Dedifferentiated amniotic fluid mesenchymal stem cell (primary cell): ENCODE measurements at regions not wholly inside any gene's neighbourhood (a gene's known extent, or its start where the extent isn't known, plus 50 kb on each side); places are given as distances from the start of the nearest gene placed in this dataset.

Source experiments
- DNase-seq: peaks from one replicate; pipeline ENCODE4 v3.0.0-alpha.2; 2016; ENCODE audit errors: extremely low spot score

DNA sequence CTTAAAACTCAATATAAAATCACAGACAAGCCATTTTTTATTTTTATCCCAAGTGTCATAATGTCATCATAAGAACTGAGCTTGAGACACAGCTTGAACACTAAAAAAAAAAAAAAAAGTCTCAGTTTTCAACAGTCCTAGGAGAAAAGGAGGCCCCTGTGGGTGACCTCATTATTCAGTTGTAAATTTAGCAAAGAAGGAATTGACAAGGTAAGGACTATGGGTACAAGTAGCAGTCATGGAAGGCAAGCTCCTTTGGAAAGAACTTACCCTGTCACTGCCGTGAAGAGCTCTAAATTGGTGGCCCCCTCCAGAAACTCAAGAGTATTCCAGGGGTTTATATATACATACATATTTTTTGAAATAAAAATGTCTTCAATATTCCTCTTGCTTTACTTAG, 864.4 kb upstream of the KCND2 start:
- no peak for DNase-seq

DNA sequence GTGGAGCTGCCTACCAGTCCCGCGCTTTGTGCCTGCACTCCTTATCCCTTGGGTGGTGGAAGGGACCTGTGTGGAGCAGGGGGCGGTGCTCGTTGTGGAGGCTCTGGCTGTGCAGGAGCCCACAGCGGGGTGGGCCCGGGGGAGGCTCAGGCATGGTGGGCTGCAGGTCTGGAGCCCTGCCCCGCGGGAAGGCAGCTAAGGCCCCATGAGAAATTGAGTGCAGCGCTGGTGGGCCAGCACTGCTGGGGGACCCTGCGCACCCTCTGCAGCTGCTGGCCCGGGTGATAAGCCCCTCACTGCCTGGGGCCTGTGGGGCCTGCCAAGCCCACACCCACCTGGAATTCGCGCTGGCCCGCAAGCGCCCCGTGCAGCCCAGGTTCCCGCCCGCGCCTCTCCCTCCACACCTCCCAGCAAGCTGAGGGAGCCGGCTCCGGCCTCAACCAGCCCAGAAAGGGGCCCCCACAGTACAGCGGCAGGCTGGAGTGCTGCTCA, 859.6 kb upstream of the KCND2 start:
- DNase-seq, result no peak

DNA sequence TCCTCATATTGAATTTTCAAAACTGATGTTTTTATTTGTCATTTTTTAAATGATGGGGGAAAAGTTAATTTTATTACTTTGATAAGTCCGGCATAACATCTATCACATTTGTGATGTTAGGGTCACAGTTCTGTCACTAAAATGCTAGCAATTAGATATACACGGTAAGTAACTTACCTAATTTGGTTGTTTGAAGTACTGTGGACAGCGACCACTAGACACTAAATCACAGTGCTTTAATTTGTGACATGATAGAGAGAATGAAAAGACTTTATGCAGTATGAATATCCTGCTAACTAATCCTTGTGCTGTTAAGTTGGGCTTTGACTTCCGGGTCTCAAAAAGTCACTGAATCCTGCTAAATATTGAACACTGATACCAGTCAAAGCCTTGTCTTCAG, 857.3 kb upstream of the KCND2 start:
- DNase-seq, result no peak

DNA sequence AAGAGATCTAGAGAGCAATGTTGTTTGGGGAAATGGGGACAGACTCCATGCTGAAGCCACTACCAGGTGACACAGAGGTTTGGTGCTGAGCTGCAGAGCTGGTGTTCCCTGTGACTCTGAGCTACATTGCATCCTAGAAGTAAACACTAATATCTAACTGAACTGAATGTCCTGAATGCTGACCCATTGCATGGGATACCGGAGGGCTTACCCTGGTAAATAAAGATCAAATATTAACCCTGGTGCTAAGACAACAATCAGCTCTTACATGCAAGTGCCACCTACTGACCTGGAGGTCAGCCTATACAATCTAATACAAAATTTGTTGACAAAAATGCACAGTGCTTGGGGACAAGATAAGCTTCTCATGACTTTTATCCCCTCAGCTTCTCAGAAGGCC, 851.3 kb upstream of the KCND2 start:
- DNase-seq, result no peak

DNA sequence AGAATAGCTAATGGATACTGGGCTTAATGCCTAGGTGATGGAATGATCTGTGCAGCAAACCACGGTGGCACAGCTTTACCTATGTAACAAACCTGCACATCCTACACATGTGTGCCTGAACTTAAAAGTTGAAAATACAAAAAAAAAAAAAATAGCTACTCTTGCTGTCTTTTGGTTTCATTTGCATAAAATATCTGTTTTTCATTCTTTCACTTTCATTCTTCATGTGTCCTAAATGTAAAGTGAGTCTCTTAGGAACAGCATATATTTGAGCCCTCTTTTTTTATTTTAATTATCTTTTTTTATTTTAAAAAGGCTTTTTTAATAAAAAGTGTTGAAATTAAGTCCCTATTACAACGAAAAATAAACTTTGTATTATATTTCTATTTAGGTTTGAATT, 836.1 kb upstream of the KCND2 start:
- DNase-seq, result no peak

DNA sequence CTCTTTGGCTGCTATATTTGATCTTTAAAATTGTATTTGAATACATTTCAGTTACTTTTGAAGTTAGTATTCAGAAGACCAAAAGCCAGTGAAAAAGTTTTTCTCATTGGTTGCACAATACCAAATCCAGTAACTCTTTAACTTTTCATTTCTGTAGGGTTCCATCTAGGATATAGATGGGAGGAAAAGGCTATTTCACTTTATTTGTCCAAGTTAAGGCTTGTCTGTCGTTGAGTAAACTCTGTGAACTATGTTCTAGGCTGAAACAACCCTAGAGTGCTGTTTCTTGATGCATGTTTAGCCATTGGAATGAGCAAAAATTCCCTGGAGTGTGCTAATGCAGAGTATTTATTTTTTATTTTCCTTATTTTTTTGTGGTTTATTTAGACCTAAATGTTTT, 834.7 kb upstream of the KCND2 start:
- DNase-seq, result no peak

DNA sequence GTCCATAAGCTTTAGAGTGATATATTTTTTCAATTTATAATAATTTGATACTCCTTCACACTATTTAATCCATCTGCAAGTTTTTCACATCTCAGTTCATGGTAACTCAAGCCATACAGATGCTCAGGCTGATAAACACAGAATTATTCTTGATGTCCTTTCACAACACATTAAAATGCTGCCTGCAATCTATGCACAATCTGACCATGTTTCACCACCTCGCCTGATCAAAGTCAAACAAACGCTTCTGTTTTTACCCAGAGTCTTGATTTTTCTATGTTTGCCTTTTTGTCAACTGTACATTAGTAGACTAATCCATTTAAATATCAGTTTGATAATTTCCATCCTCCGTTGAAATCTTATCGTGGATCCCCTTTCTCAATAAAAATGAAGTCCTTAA, 833.8 kb upstream of the KCND2 start:
- DNase-seq, result no peak

DNA sequence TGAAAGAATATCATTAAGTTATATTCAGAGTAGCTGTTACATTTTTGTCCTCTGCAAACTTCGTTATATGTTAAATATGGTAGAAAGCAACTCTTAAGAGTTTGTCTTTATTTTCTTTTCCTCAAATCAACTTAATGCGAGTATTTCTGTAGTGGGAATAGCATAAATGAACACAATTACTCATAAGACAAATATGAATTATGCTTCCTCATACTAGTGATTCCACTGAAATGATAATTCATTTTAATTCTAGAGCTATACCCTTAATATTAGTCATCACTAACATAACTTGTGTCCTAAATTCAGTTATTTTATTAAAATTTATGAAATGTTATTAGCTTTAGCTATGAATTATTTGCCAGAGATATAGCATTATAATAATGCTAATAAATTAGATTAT, 820.6 kb upstream of the KCND2 start:
- DNase-seq, result no peak

DNA sequence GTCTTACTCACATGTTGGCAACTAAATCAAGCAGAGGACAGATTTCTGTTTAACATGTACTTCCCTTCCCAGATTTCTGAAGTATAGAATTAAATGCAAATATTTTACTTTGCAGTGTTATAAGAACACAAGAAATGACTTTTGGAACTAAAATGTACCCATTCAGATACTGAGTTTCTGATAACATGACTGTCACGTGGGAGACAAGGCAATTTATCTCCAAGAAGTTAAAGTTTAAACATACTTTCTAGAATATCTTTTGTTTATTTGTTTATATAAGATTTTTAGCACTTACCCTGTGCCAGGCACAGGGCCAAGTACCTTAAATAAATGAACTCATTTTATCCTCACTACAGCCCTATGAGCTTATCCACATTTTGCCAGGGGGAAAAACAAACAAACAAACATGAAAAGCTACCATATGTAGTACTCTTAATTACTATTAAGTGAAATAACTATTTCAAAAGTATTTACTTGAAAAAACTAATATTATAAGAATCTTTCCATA, 807.1 kb upstream of the KCND2 start:
- DNase-seq, result no peak

DNA sequence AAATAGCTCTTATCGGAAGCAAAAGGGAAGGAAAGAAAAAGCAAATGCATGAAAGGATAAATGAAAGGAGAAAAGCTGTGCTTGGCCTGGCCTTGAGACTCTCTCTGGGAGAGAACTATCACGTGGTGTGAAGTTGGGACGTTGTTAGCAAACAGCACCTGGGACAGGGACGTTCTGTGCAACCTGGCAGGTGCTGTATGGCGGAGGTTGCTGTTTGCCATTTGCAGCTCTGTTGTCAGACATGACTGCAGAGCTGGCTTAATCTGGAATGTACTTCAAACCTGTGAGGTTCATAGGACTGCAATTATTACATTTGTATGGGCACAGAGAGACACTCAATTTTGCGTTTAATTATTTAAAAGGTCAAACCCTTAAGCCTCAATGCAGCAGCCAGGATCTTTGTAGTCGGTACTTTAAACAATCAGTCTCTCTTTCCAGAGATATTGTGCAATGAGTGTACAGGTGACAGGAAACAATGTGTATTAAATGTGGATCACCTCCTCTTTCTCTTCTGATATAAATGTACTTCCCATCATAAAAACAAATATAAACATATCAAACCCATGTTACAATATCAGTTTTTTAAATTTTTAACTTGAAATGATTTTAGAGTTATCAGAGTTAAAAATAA, 800.5 kb upstream of the KCND2 start:
- no peak for DNase-seq

DNA sequence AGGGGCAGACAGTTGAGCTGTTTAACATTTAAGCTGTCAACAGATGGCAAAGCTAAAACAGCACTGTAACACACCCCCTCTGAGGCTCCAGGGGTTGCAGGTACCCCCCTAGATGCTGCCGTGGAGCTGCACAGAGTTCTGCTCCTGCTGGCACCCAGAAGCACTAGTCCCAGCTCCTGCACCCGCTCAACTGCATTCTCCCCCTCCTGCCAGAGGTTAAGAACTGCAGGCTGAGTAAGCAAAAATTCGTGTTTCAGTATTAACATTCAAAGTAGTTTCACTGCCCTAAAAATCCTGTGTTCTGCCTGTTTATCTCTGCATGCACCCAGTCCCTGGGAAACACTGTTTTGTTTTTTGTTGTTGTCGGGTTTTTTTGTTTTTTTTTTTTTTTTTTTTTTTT, 790.8 kb upstream of the KCND2 start:
- DNase-seq, result no peak

DNA sequence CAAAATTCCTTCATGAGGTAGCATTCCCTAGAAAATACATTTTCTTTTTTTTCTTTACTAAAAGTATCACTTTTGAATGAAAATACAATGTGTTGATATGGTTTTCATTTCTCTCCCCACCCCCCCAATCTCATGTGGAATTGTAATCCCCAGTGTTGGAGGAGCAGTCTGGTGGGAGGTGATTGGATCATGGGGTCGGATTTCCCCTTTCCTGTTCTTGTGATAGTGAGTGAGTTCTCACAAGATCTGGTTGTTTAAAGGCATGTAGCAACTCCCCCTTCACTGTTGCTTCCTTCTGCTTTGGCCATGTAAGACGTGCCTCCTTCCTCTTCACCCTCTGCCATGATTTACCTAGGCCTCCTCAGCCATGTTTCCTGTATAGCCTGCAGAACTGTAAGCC, 790.3 kb upstream of the KCND2 start:
- DNase-seq, result no peak

DNA sequence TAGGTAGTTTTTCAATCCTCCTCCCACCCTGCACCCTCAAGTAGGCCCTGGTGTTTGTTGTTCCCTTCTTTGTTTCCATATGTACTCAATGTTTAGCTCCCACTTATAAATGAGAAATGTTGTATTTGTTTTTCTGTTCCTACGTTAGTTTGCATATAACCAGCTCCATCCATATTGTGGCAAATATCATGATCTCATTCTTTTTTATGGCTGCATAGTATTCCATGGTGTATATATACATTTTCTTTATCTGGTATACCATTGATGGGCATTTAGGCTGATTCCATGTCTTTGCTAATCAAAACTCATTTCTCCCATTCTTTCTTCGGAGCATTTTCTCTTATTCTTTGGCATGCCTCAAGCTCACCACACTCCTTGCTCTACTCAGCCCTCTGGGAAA, 789.6 kb upstream of the KCND2 start:
- DNase-seq, result no peak

DNA sequence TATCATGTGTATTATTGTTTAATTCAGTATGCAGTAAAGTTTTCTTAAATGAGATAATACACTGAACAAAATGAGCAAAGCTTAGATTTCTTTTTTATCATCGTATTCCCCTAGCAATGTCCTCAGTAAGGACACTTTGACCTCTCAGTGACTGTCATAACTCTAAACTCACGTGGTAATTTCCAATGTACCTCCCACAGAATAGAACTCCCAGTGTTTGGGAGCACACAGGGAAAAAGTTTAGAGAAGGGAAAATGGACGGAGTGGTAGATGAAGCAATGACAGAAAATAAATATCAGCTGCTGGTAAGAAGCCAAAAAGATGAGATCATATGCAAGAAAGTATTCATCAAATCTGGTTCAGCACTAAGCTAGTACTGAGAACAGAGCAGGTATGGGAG, 758.6 kb upstream of the KCND2 start:
- DNase-seq, result no peak

DNA sequence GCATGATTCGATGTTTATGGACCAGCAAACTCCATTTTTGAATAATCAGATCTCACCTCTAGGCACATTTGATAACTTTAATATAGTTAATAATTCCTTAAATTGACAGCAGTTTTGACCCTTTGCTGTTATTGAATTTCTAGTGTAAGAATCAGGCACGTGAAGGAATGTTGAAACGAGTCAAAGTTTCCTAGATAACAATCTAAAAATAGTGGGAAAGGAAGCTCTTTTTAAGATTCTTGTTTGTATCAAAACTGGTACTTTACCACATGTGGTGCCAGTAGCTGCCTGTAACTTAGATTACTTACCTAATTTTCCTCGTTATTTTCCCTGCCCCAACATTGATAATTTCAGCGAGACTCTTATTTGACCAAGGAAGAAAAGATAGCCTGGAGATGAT, 757.8 kb upstream of the KCND2 start:
- no peak for DNase-seq

DNA sequence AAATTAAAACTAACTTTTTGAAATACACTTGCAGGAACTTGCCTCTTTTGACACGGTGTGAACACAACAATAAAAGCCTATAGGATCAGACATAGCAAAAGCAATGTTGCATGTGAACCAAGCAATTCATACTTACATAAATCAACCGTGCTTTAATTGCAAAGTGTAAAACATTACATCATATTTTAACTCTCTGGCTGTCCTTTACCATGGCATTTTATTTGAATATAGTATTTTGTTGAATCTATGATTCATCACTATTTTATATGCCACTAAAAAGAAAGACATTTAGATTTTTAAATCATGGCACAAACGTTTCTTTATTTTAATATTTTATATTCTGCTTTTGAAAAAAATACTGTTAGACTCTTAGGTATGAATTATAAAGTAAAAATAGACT, 757.0 kb upstream of the KCND2 start:
- DNase-seq, result no peak

DNA sequence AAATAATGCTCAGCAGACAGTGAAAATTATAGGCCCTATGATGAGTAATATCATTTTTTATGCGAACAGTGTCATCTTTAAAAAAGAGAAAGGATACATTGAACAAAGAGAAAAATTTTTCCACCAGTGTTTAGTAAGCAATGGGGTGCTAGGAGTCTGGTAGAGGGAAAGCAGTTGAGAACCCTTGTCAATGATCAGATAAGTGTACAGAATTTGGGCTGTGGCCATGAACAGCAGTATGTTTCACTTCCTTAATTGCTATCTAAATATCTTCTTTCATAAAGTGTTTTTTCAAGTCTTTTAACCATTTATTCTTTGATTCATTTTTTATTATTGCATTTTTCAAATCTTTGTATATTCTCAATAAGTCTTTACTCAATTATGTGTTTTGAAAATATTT, 750.7 kb upstream of the KCND2 start:
- no peak for DNase-seq

DNA sequence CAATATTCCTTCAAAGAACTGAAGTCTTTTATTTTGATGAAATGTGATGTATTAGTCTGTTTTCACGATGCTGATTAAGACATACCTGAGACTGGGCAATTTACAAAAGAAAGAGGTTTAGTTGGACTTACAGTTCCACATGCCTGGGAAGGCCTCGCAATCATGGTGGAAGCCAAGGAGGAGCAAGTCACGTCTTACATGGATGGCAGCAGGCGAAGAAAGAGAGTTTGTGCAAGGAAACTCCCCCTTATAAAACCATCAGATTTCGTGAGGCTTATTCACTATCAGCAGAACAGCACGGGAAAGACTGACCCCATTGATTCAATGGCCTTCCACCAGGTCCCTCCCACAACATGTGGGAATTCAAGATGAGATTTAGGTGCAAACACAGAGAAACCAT, 750.3 kb upstream of the KCND2 start:
- no peak for DNase-seq

DNA sequence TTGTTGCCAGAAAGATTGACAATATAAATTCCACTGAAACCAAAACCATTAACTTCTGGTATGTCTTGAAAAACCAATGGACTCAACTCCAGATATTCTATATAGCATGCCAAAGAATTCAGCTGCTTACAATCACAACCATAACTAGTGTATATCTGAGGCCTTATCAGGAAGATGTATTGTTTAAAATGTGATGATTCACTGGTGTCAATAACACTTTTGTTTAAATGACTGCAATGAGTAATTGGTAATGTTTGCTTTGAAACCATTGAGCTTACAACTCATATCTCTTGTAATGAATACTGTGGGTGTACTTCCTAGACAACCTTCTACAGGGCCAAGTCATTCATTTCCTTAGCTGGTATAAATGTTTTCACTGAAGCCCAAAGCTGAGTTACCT, 727.9 kb upstream of the KCND2 start:
- no peak for DNase-seq

DNA sequence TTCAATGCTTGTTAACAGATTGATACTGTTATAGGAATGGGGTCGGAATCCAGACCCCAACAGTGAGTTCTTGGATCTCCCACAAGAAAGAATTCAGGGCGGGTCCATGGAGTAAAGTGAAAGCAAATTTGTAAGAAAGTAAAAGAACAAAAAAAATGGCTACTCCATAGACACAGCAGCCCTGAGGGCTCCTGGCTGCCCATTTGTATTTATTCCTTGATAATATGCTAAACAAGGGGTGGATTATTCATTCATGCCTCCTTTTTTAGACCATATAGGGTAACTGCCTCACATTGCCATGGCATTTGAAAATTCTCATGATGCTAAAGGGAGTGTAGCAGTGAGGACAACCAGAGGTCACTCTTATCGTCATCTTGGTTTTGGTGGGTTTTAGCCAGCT, 717.2 kb upstream of the KCND2 start:
- no peak for DNase-seq

DNA sequence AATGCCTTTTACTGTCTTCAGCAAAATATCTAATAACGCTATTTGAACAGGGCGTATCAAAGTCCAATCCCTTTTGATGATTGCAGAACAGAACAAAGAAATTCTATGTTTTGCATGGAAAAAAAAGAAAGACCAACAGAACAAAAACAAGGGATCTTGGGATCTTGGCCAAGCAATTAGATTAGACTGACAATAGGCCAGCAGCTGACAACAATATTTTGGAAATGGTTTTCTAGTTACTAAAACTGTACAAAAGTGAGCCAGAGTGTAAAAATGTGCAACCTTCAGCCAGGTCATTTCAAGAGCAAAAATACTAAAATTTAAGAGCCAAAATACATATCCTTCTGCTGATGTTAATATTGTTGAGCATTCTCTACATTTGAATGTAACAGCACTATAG, 716.5 kb upstream of the KCND2 start:
- no peak for DNase-seq

DNA sequence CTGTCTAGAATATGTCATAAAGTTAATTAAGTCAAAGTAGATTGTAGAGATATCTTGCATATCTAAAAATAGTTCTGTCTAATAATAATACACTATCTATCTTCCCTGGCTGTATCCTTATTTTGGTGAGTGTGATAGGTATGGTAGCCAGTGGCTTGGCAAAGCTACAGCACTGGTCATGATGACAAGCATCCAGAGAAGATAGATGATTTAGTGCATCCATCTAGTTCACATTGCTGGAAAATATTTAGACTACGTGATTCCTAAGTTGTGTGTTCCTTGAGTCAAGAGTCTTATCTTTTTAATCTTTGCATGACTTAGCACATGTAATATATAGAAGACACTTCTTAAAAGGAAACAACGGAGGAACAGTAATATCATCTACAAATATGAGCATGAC, 711.2 kb upstream of the KCND2 start:
- no peak for DNase-seq

DNA sequence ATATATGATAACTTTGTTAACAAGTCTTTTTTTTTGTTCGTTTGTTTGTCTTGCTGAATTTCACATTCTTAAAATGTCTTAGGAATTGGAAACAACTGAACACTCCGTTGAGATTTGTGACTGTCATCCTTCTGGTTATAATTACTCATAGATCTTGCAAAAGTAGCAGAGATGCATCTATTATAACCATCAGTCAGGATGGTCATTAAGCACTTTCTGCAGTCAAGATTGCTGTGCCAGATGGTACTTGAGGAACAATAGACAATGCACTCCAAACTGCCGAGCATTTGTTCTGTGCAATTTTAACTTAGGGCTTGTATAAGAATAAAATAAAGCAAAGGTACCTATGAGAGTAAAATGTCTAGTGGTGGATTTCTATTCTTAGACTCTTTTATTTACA, 710.1 kb upstream of the KCND2 start:
- no peak for DNase-seq

DNA sequence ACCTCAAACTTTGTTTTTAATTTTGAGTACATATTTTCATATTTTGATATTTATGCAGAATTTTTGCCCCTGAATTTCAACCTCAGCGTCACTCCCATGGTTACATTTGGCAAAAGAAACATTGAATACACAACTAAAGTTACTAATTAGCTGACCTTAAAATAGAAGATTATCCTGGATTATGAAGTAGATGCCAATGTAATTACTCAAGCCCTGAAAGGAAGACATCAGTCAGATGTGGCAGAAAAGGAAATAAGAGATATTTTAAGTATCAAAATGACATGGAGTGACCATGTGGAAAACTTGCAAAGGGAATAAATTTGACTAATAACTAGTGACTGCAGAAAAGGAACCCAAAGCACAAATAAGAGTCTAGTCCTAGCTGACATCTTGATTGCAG, 701.3 kb upstream of the KCND2 start:
- DNase-seq, result no peak
